T-helper 1 cell (primary cell): ENCODE measurements at regions not wholly inside any gene's neighbourhood (a gene's known extent, or its start where the extent isn't known, plus 50 kb on each side); places are given as distances from the start of the nearest gene placed in this dataset.
"Not testable (repeated sequence)": the region's sequence is repeated elsewhere in the genome, so short reads cannot be mapped to it uniquely, and the experiment has no call there.

ENCODE experiments used
- DNase-seq, 5 donors: peaks; one replicate each; pipeline ENCODE4 v3.0.0-alpha.2; 2012 to 2020

DNA sequence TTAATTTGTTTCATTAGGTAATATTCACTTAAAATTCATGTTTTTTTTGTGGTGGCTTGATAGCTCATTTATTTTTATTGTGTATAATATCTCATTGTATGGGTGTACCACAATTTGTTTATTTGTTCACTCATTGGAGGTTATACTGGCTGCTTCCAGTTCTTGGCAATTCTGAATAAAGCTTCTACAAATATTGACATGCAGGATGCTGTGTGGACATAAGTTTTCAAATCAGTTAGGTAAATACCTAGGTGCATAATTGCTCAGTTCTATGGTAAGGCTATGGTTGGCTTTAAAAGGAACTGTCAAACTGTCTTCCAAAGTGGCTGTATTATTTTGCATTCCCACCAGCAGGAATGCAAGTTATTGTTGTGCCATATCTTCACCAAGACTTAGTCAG, 504.5 kb upstream of the GALNTL6 start:
- no peak for DNase-seq

DNA sequence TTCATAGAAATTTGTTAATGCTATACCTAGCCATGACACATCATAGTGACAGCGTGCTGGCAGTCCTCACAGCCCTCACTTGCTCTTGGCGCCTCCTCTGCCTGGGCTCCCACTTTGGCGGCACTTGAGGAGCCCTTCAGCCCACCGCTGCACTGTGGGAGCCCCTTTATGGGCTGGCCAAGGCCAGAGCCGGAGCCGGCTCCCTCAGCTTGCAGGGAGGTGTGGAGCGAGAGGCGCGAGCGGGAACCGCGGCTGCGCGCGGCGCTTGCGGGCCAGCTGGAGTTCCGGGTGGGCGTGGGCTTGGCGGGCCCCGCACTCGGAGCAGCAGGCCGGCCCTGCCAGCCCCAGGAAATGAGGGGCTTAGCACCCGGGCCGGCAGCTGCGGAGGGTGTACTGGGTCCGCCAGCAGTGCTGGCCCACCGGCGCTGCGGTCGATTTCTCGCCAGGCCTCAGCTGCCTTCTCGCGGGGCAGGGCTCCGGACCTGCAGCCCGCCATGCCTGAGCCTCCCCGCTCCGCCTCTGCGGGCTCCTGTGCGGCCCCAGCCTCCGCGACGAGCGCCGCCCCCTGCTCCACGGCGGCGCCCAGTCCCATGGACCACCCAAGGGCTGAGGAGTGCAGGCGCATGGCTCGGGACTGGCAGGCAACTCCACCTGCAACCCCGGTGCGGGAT, 515.0 kb upstream of the GALNTL6 start:
- not testable (repeated sequence) for DNase-seq

- DNase-seq: no peak
These were observed 524.3 kb upstream of the GALNTL6 start for GRCh38 chr4:171288816-171289432.

- DNase-seq: no peak
These were observed 531.8 kb upstream of the GALNTL6 start for GRCh38 chr4:171281359-171281758.

GRCh38 chr4:171279131-171279530, 534.1 kb upstream of the GALNTL6 start:
- no peak for DNase-seq

GRCh38 chr4:171266671-171267070, 546.5 kb upstream of the GALNTL6 start:
- DNase-seq: no peak

DNA sequence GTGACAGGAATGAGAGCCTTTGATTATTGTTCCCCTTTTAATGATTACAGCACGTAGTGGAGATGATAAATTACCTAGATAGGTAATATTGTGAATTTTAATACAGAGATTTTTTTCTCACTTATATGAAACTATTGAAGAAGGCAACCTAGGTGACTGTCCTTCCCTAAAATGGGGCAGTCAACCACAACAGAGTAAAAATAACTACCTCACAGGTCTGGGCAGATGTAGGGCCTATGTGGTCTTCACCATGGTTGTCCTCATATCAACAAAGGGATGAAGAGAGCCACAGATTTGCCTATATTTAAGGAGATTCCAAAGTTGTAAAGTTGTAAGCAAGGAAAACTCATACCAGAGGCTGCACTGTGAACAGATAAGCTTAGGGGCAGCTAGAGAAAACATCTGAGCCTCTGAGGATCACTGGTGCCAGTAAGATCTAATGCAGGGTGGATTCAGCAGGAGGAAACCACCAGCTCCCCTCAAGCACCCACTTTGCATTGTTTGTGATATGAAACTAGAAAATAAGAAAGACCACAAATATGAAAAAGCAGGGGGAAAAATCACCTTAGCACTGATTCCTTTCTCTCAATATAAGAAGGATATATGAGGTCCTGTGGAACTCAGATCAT, 547.9 kb upstream of the GALNTL6 start:
- no peak for DNase-seq

- no peak for DNase-seq
These were observed 557.0 kb upstream of the GALNTL6 start for GRCh38 chr4:171256223-171256622.

DNA sequence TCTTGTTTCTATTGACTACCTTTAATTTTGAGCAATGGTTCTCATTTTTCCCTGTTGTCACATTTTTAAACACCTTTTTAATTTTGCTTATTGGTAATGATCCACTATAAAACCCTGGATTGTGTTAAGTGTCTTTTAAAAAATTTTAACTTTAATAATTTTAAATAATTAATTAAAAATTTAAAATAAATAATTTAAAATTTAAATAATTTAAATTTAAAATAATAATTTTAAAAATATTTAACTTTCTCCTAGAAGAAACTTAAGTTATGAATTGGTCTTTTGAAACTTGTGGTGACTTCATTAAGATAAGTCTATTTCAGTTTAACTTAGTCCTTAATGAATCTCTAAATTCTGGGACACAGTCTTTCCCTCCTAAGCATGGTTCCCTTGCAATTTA, 566.3 kb upstream of the GALNTL6 start:
- no peak for DNase-seq

GRCh38 chr4:171242831-171243230, 570.4 kb upstream of the GALNTL6 start:
- DNase-seq: no peak

DNA sequence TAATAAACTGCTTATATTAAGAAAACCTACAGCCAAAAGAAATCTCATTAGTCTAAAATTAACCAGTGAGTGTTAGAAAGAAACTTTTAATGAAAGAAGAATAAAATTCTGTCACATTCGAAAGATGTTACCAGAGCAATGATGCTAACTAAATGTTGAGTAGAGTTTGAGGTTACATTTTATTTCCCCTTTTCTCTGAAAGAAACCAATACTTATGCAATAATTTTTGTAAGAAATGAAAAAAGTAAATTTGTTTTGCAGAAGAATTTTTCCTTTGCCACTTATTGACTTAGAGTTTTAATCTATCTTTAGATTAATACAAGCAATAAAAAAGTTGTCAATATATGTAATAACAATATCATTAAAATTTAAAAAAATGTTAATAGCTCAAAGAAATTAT, 574.0 kb upstream of the GALNTL6 start:
- DNase-seq: no peak

DNA sequence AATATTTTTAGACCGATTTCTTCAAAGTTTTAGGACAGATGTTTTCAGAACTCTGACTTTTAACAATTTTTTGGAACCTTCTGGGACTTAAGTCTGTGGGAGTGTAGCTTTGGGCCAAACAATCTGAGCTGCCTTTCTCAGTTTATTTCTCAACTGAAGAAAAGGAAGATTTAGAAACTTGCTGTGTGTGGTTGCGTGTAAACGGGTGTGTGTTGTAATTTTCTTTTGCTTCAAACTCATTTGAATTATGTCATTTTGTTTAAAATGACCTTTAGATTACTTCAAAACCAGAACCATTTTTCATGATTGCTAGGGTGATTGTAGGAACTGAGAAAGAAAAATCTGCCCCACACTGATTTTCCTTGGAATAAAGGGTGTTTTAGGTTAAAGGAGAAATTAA, 577.7 kb upstream of the GALNTL6 start:
- no peak for DNase-seq

- not testable (repeated sequence) for DNase-seq
These were observed 583.9 kb upstream of the GALNTL6 start for GRCh38 chr4:171229354-171229753.

GRCh38 chr4:171221181-171221580, 592.0 kb upstream of the GALNTL6 start:
- DNase-seq: no peak

- no peak for DNase-seq
These were observed 609.8 kb upstream of the GALNTL6 start for GRCh38 chr4:171203425-171203824.

DNA sequence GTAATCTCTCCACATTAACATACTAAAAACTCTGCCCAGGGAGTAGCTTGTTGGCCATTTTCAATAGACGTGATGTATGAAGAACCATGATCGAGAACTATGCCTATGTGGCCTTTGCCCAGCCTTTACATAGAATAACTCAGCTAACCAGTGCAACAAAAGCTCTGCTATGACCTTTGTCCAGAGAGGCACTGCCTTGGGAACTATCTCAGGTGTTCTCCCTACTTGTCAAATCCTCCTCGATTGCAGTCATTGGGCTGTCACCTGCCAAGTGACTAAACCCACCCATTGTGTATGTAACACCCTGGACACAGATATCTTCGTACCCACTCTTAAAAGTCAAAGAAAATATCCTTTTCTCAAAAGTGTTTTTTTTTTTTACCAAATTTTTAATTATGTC, 610.3 kb upstream of the GALNTL6 start:
- no peak for DNase-seq

DNA sequence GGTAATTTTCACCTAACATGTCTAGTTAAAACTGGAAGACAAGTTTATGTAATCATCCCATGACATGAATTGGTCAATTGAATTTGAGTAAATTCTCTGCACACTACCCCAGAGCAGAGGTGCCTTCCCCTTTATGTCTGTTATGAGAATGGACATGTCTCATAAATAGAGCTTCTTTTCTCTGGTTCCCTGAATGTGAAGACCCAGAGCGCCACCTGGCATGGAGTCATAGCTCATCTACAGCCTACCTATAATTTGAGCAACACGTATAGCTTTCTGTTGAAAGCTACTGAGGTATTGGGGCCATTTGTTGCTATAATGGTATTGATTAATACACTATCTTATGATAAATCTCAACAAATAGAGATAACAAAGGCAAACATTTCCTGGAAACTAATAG, 626.5 kb upstream of the GALNTL6 start:
- DNase-seq: no peak

GRCh38 chr4:171181090-171181489, 632.1 kb upstream of the GALNTL6 start:
- DNase-seq: no peak

- DNase-seq: no peak
These were observed 642.5 kb upstream of the GALNTL6 start for GRCh38 chr4:171170671-171171070.

GRCh38 chr4:171169396-171169795, 643.8 kb upstream of the GALNTL6 start:
- DNase-seq: no peak

DNA sequence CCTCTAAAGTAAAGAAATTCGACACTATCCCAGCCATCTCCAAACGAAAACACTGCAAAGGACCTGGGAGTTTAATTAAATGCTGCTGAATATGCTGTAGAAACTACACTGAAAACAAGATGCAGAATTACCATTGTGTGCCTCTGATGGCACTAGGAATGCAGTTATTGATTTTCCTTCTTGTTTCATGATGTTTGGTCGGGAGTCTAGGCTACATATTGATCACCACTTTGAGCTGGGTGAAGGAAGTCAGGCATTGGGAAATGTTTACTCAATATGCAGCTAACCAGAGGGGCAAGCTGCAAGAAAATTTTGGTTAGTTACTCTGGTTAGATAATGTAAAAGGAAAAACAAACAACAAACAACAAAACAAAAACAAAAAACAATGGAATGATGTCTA, 650.7 kb upstream of the GALNTL6 start:
- no peak for DNase-seq

GRCh38 chr4:171157462-171158082, 655.6 kb upstream of the GALNTL6 start:
- no peak for DNase-seq

DNA sequence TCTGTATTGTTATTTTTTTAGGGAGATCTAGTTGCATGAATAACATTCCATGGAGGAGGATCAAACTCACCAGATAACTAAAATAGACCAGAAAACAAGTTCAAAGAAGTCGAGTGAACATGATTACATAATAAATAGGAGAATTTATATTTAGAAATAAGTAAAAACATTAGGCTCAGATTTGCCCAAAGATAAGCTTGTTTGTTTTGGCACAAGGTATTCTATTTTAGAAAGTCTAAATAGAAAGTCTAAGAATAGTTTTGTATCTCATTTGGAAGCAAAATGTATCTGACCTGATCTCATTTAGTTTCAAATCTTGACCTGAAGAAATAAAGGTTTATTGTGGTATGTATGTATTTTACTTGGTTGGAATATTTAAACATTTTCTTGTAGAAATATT, 670.6 kb upstream of the GALNTL6 start:
- DNase-seq: no peak

DNA sequence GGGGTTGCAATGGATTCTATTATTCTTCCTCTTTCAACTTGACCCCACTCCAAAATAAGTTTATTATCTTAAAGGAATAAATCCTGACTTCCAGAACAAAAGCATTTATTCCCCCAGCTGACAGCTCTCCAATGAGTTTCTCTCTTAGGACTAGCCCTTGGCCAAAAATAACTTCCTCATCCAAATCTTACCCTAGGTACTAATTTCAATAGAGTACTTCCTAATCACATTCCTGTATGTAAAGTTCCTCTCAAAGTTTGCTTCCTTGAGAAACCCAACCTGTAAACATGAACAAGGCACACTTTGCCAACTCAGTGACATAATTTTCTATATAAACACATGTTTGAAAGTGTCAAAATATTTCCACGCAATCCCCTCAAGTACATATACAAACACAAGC, 671.2 kb upstream of the GALNTL6 start:
- DNase-seq: no peak
